ENCODE measurements at regions not wholly inside any gene's neighbourhood (a gene's known extent, or its start where the extent isn't known, plus 50 kb on each side); places are given as distances from the start of the nearest gene placed in this dataset.

DNA sequence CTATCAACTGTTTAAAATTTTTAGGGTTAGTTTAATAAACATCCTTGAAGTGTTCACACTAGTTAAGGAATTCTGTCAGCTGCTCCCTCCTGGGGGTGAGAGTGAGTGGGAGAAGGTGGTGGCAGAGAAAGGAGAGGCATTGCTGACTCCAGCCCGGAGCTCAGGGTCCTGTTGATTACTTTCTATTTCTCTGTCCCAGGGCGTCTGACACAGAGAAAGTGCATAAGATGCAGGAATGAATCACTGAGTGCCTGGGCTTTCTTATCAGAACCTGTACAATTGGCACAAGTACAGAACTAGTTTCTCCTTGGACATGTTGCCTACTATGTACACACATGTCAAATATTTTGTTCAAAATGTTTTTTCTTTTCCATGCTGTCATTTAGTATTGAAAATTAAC, 410.8 kb upstream of the COBL start (continued):
- TF ChIP-seq, protein P1, sequence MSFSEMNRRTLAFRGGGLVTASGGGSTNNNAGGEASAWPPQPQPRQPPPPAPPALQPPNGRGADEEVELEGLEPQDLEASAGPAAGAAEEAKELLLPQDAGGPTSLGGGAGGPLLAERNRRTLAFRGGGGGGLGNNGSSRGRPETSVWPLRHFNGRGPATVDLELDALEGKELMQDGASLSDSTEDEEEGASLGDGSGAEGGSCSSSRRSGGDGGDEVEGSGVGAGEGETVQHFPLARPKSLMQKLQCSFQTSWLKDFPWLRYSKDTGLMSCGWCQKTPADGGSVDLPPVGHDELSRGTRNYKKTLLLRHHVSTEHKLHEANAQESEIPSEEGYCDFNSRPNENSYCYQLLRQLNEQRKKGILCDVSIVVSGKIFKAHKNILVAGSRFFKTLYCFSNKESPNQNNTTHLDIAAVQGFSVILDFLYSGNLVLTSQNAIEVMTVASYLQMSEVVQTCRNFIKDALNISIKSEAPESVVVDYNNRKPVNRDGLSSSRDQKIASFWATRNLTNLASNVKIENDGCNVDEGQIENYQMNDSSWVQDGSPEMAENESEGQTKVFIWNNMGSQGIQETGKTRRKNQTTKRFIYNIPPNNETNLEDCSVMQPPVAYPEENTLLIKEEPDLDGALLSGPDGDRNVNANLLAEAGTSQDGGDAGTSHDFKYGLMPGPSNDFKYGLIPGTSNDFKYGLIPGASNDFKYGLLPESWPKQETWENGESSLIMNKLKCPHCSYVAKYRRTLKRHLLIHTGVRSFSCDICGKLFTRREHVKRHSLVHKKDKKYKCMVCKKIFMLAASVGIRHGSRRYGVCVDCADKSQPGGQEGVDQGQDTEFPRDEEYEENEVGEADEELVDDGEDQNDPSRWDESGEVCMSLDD (tag by site-specific recombination; IDR thresholded peaks at IDR 0.05), result no peak
- TF ChIP-seq ZNF544 (tag by site-specific recombination; IDR thresholded peaks at IDR 0.05) (no peak), ZNF792 (tag by site-specific recombination; IDR thresholded peaks at IDR 0.05) (no peak), ZNF555 (tag by site-specific recombination; conservative IDR thresholded peaks at IDR 0.05) (no peak), TCF7L2 (IDR thresholded peaks at IDR 0.05; ENCODE audit: borderline replicate concordance, low read depth, low read length) (no peak), ZNF155 (tag by site-specific recombination; IDR thresholded peaks at IDR 0.05) (no peak), ZNF362 (tag by site-specific recombination; IDR thresholded peaks at IDR 0.05) (no peak), ZNF202 (tag by site-specific recombination; IDR thresholded peaks at IDR 0.05; ENCODE audit: borderline replicate concordance) (no peak), SETDB1 (IDR thresholded peaks at IDR 0.05; ENCODE audit: insufficient read length, low read length) (no peak), ZNF311 (tag by site-specific recombination; IDR thresholded peaks at IDR 0.05; ENCODE audit: borderline replicate concordance) (no peak)
- TF ChIP-seq, protein P2, sequence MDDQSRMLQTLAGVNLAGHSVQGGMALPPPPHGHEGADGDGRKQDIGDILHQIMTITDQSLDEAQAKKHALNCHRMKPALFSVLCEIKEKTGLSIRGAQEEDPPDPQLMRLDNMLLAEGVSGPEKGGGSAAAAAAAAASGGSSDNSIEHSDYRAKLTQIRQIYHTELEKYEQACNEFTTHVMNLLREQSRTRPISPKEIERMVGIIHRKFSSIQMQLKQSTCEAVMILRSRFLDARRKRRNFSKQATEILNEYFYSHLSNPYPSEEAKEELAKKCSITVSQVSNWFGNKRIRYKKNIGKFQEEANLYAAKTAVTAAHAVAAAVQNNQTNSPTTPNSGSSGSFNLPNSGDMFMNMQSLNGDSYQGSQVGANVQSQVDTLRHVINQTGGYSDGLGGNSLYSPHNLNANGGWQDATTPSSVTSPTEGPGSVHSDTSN (CRISPR knock-in tag; IDR thresholded peaks at IDR 0.05), result no peak

DNA sequence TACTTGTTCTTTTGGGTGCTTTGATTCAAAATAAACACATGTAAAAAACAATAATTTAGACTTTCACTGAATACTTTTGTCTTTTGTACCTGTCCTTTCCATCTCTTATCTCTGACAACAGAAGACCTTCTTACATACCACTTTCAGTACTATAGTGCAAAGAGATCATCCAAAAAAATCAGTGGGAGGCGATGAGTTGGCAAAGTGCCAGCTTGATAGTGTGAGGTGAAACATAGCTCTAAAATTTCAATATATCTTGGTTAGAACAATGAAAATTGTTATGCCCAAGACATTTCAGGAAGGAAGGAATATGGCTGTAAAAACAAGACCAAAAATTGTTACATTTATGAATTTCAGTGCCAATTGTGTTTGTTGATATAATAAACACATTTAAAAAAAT, 390.2 kb upstream of the COBL start:
- H3K9me3 ChIP-seq (ENCODE audit: control insufficient read depth, insufficient read depth, low read depth, low read length), result no peaks in the 10 kb centered on the region; the same call in none of the 2 replicates
- H3K27ac ChIP-seq (ENCODE audit: extremely low read depth, low read depth, low read length), result no peak overlapping the region
- no peak overlapping the region for H3K4me3 ChIP-seq (ENCODE audit: low read depth, low read length)
- CTCF ChIA-PET, result no interaction called here
- no peaks in the 10 kb centered on the region for H3K36me3 ChIP-seq (ENCODE audit: control insufficient read depth in 2 of 2, insufficient read depth in 1 of 2, low read length in 2 of 2)
- POLR2A ChIA-PET, result no interaction called here
- H3K4me1 ChIP-seq (ENCODE audit: control insufficient read depth, insufficient read depth, low read length), result no peaks in the 10 kb centered on the region
- no peak for TF ChIP-seq ZNF513 (tag by site-specific recombination; IDR thresholded peaks at IDR 0.05)
- no peak for TF ChIP-seq HOXC10 (CRISPR knock-in tag; IDR thresholded peaks at IDR 0.05)
- no peak for TF ChIP-seq ZNF785 (tag by site-specific recombination; IDR thresholded peaks at IDR 0.05)

- H3K27ac ChIP-seq (ENCODE audit: extremely low read depth, low read depth, low read length), result no peak overlapping the region
- ChIA-PET POLR2A (no interaction called here), CTCF (no interaction called here)
- no peaks in the 10 kb centered on the region for H3K36me3 ChIP-seq (ENCODE audit: control insufficient read depth in 2 of 2, insufficient read depth in 1 of 2, low read length in 2 of 2)
- no peaks in the 10 kb centered on the region; the same call in none of the 2 replicates for H3K9me3 ChIP-seq (ENCODE audit: control insufficient read depth, insufficient read depth, low read depth, low read length)
- no peak overlapping the region for H3K4me3 ChIP-seq (ENCODE audit: low read depth, low read length)
- no peaks in the 10 kb centered on the region for H3K4me1 ChIP-seq (ENCODE audit: control insufficient read depth, insufficient read depth, low read length)
- TF ChIP-seq ZNF549 (tag by site-specific recombination; IDR thresholded peaks at IDR 0.05) (no peak), ZSCAN4 (tag by site-specific recombination; IDR thresholded peaks at IDR 0.05) (no peak), HIC1 (tag by site-specific recombination; IDR thresholded peaks at IDR 0.05) (no peak), ZNF777 (tag by site-specific recombination; IDR thresholded peaks at IDR 0.05; ENCODE audit: borderline replicate concordance) (no peak), ZNF544 (tag by site-specific recombination; IDR thresholded peaks at IDR 0.05) (no peak), ZNF792 (tag by site-specific recombination; IDR thresholded peaks at IDR 0.05) (no peak), ZBTB21 (tag by site-specific recombination; IDR thresholded peaks at IDR 0.05) (no peak), ZNF521 (tag by site-specific recombination; IDR thresholded peaks at IDR 0.05) (no peak), TCF7L2 (IDR thresholded peaks at IDR 0.05; ENCODE audit: borderline replicate concordance, low read depth, low read length) (no peak), GLIS2 (tag by site-specific recombination; IDR thresholded peaks at IDR 0.05) (no peak)
- TF ChIP-seq, protein P3, sequence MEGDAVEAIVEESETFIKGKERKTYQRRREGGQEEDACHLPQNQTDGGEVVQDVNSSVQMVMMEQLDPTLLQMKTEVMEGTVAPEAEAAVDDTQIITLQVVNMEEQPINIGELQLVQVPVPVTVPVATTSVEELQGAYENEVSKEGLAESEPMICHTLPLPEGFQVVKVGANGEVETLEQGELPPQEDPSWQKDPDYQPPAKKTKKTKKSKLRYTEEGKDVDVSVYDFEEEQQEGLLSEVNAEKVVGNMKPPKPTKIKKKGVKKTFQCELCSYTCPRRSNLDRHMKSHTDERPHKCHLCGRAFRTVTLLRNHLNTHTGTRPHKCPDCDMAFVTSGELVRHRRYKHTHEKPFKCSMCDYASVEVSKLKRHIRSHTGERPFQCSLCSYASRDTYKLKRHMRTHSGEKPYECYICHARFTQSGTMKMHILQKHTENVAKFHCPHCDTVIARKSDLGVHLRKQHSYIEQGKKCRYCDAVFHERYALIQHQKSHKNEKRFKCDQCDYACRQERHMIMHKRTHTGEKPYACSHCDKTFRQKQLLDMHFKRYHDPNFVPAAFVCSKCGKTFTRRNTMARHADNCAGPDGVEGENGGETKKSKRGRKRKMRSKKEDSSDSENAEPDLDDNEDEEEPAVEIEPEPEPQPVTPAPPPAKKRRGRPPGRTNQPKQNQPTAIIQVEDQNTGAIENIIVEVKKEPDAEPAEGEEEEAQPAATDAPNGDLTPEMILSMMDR (tag by site-specific recombination; IDR thresholded peaks at IDR 0.05), result no peak
Measured at GRCh38 chr7:51705701-51706100, 389.1 kb upstream of the COBL start.

Data from HEK293 (cell line).